Testis (tissue), 2 donors: ENCODE measurements at regions not wholly inside any gene's neighbourhood (a gene's known extent, or its start where the extent isn't known, plus 50 kb on each side); places are given as distances from the start of the nearest gene placed in this dataset.

ENCODE experiments used
- DNase-seq: peaks from one replicate; pipeline ENCODE4 v3.0.0-alpha.2; 2019
- H3K27ac ChIP-seq, 2 donors: fragments of 200-600 bp; sonication (generic); one replicate each; pipeline ENCODE4 v1.5.1; 2019
- H3K27me3 ChIP-seq: fragments of 200-600 bp; sonication (generic); one replicate; pipeline ENCODE4 v1.5.1; 2019
- H3K36me3 ChIP-seq: fragments of 200-600 bp; sonication (generic); one replicate; pipeline ENCODE4 v1.5.1; 2017; ENCODE audit warnings: low read depth; ENCODE audit errors: missing control alignments
- H3K4me1 ChIP-seq: fragments of 200-600 bp; sonication (generic); one replicate; pipeline ENCODE4 v1.5.1; 2019
- H3K4me3 ChIP-seq, 2 donors: fragments of 200-600 bp; sonication (generic); one replicate each; pipeline ENCODE4 v1.5.1; 2017 to 2019
- H3K9me3 ChIP-seq: fragments of 200-600 bp; sonication (generic); one replicate; pipeline ENCODE4 v1.5.1; 2017
- CTCF ChIP-seq, 3 experiments: fragments of 450-650 bp in 2 of 3; fragments of 200-600 bp in 1 of 3; sonication (generic) in 1 of 3; IDR thresholded peaks; one replicate each; pipeline ENCODE4 v1.5.1; 2016 to 2019; ENCODE audit warnings: antibody characterized with exemption in 3 of 3, mild to moderate bottlenecking in 2 of 3, moderate library complexity in 1 of 3
- POLR2A ChIP-seq: fragments of 450-650 bp; IDR thresholded peaks from one replicate; pipeline ENCODE4 v1.6.1; 2017; ENCODE audit warnings: antibody characterized with exemption, mild to moderate bottlenecking, moderate library complexity
- WGBS, 2 donors: methylation state at CpG; one replicate each; pipeline ENCODE4 v1.1.5; 2018; 5-methylcytosine and 5-hydroxymethylcytosine counted together
- intact Hi-C: fragments of 100-400 bp; cut with DNase I; formaldehyde crosslinking; loops from one replicate; pipeline ENCODE4 v1.15.1; 2023; ENCODE audit warnings: low total_unique reads

DNA sequence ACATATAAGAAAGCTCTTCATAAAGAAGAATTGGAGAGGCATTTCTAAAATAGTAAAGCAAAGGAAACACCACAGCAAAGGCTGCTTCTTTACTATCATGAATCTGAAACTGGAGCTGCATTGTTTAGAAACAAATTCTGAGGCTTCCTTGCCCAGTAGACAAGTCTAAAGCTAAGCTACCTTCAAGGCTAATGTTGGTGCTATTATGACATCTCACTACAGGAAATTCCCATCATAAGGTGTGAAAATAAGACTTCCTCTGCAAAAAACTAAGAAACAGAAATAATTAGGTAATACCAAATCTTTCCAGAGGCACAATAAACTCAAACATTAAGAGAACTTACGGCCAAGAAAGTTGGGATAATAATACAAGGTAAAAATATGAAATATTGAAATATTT lies 89.9 kb upstream of the P3H2 start:
- H3K4me1 ChIP-seq = no peaks in the 10 kb centered on the region
- H3K27me3 ChIP-seq = no peaks in the 10 kb centered on the region
- no peak overlapping the region for H3K4me3 ChIP-seq
- intact Hi-C loops = no loop called here
- H3K36me3 ChIP-seq = no peaks in the 10 kb centered on the region
- TF ChIP-seq CTCF (IDR thresholded peaks at IDR 0.05) (no peak), POLR2A (no peak)
- no peak overlapping the region for H3K27ac ChIP-seq
- WGBS, 2 donors = 93 to 100% methylated on average over 1 of the region's 1 CpG
- H3K9me3 ChIP-seq = no peaks in the 10 kb centered on the region
- DNase-seq = no peak

DNA sequence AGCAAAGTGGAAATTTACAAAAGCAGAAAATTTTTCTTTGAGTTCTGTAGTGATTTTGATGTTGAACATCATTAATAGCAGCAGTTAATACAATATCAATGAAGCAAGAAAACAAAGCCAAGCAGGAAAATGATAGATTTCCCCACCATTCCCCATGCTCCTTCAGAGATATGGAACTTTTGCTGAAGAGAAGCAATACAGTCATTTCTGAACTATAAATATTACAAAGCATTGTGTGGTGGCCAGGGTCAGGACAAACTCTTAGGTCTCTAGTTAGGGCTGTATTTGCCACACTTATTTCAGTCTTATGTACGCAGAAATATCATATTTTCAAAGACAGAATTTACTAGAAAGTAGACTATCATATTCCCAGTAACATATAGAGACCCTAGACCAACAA lies 88.8 kb upstream of the P3H2 start:
- Histone ChIP-seq H3K4me1 (no peaks in the 10 kb centered on the region), H3K4me3 (no peak overlapping the region), H3K27me3 (no peaks in the 10 kb centered on the region), H3K27ac (no peak overlapping the region), H3K9me3 (no peaks in the 10 kb centered on the region), H3K36me3 (no peaks in the 10 kb centered on the region)
- intact Hi-C loops = loop anchor here (10.0 kb wide), 1 partner anchor 245 kb away; no protein-coding TSS in a partner anchor
- no peak for TF ChIP-seq CTCF (IDR thresholded peaks at IDR 0.05)
- TF ChIP-seq POLR2A = no peak
- no peak for DNase-seq
- WGBS, 2 donors = 0 to 89% methylated on average over 1 of the region's 1 CpG

GRCh38 chr3:190208196-190208595 lies 87.5 kb upstream of the P3H2 start:
- intact Hi-C loops = loop anchor here (10.0 kb wide), 1 partner anchor 243 kb away; no protein-coding TSS in a partner anchor
- H3K27me3 ChIP-seq = no peaks in the 10 kb centered on the region
- no peak overlapping the region for H3K4me3 ChIP-seq
- TF ChIP-seq POLR2A (no peak), CTCF (IDR thresholded peaks at IDR 0.05) (no peak)
- no peaks in the 10 kb centered on the region for H3K36me3 ChIP-seq
- DNase-seq = no peak
- no peaks in the 10 kb centered on the region for H3K9me3 ChIP-seq
- H3K4me1 ChIP-seq = no peaks in the 10 kb centered on the region
- 98 to 100% methylated on average over 1 of the region's 1 CpG for WGBS, 2 donors
- no peak overlapping the region for H3K27ac ChIP-seq

DNA sequence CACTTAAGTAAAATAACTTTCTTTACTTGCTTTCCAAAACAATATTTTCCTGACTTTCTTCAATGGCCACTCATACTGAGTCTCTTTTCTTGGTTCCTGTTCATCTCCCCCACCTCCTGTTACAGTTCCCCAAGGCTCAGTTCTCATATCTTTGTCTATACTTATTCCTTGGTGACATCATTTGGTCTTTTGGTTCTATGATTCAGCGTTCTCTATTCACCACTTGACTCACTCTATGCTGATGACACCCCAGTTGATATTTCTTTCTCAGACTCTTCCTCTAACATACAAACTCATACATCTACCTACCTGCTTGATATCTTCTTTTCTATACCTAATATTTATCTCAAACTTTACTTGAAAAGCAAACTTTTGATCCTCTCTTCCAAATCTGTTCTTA lies 85.0 kb upstream of the P3H2 start:
- Histone ChIP-seq H3K4me3 (no peak overlapping the region), H3K27me3 (no peaks in the 10 kb centered on the region), H3K27ac (no peak overlapping the region), H3K4me1 (no peaks in the 10 kb centered on the region), H3K9me3 (no peaks in the 10 kb centered on the region), H3K36me3 (no peaks in the 10 kb centered on the region)
- no peak for DNase-seq
- 84 to 89% methylated on average over 1 of the region's 1 CpG for WGBS, 2 donors
- no peak for TF ChIP-seq POLR2A
- TF ChIP-seq CTCF (IDR thresholded peaks at IDR 0.05) = no peak
- intact Hi-C loops = loop anchor here (10.0 kb wide), 1 partner anchor 241 kb away; no protein-coding TSS in a partner anchor

GRCh38 chr3:190204200-190204599 lies 83.5 kb upstream of the P3H2 start:
- Histone ChIP-seq H3K4me1 (no peaks in the 10 kb centered on the region), H3K36me3 (no peaks in the 10 kb centered on the region), H3K27ac (no peak overlapping the region), H3K27me3 (no peaks in the 10 kb centered on the region), H3K4me3 (no peak overlapping the region), H3K9me3 (no peaks in the 10 kb centered on the region)
- no peak for TF ChIP-seq CTCF (IDR thresholded peaks at IDR 0.05)
- no peak for TF ChIP-seq POLR2A
- intact Hi-C loops = loop anchor here (10.0 kb wide), 1 partner anchor 239 kb away; no protein-coding TSS in a partner anchor
- DNase-seq = no peak
- 100% methylated on average over 3 of the region's 3 CpGs for WGBS, 2 donors
